Neural crest cell (in vitro differentiated cells): ENCODE measurements at regions not wholly inside any gene's neighbourhood (a gene's known extent, or its start where the extent isn't known, plus 50 kb on each side); places are given as distances from the start of the nearest gene placed in this dataset.

Experiments used
- DNase-seq: peaks from one replicate; pipeline ENCODE4 v3.0.0; 2021; ENCODE audit warnings: low read depth, mixed read lengths, low spot score
- H3K27ac Mint-ChIP-seq: one replicate; pipeline ENCODE4 v1.8.0; 2021; ENCODE audit warnings: mild to moderate bottlenecking, mixed read lengths; ENCODE audit not compliant: unreplicated experiment
- H3K27me3 Mint-ChIP-seq: 2 replicates; pipeline ENCODE4 v1.8.0; 2021; ENCODE audit warnings: low read depth, mild to moderate bottlenecking, mixed read lengths
- H3K36me3 Mint-ChIP-seq: 2 replicates; pipeline ENCODE4 v1.8.0; 2021; ENCODE audit warnings: low read depth, mild to moderate bottlenecking, mixed read lengths
- H3K4me1 Mint-ChIP-seq: 2 replicates; pipeline ENCODE4 v1.8.0; 2021; ENCODE audit warnings: mixed read lengths
- H3K4me3 Mint-ChIP-seq: one replicate; pipeline ENCODE4 v1.8.0; 2021; ENCODE audit warnings: mild to moderate bottlenecking, mixed read lengths
- H3K9me3 Mint-ChIP-seq: 2 replicates; pipeline ENCODE4 v1.8.0; 2021; ENCODE audit warnings: mixed read lengths
- CTCF ChIP-seq: fragments of 200-600 bp; sonication (generic); conservative IDR thresholded peaks from 2 replicates; pipeline ENCODE4 v1.5.0; 2021; ENCODE audit warnings: antibody characterized with exemption, mild to moderate bottlenecking

DNA sequence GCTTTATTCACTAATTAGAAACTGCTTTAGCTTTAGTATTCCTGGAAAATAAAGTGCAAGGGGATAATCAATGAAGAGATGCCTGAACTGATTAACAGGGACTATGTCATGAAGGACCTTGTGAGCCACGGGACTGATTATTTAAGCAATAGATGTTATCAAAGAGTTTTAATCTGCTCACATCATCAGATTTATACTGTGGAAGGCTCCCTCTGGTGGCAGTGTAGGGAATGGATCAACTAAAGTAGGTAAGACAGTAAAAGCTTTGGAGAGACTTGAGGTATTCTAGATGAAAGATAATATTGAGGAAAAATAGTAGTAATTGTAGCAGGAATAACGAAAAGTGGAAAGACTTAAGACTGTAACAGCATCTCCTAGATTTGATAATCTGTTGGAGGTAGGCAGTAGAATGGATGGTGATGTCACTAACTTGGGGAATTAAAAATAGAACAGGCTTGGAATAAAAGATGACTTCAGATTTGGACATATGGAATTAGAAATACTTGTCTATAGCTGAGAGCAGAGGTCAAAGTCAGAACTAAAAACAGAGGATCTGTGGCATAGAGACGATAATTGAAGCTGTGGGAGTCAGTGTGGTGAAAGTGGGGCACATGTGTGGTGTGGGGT lies 80.3 kb upstream of the HTR1E start:
- H3K4me3 Mint-ChIP-seq, result no peak overlapping the region
- peak; percentile 56 for DNase-seq

DNA sequence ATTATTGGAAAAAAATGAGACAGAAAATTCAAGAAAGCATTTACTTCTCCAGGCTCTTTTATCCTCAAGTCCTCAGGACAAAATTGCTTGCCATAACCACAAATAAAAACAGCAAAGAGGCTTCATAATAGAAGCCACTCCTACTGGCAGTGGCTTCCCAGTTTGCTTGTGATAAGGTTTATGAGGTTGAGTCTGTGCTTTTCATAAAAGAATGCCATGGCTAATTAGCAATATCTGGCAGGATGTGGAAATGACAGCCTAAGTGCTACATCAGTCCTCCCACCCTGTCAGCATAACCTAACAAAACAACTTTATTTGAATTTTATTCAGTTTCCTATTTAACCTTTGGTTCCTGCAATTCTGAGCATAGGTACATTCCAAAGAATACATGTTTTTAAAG lies 80.9 kb upstream of the HTR1E start:
- H3K4me1 Mint-ChIP-seq, result no peaks in the 10 kb centered on the region
- no peak overlapping the region for H3K27ac Mint-ChIP-seq
- DNase-seq, result no peak
- H3K9me3 Mint-ChIP-seq, result no peaks in the 10 kb centered on the region
- H3K4me3 Mint-ChIP-seq, result no peak overlapping the region
- H3K36me3 Mint-ChIP-seq, result no peaks in the 10 kb centered on the region
- TF ChIP-seq CTCF, result no peak
- no peaks in the 10 kb centered on the region for H3K27me3 Mint-ChIP-seq

More for the DNA sequence above, 80.3 kb upstream of the HTR1E start:
- H3K27ac Mint-ChIP-seq, result no peak overlapping the region
- no peaks in the 10 kb centered on the region for H3K36me3 Mint-ChIP-seq
- peak; percentile 90 for TF ChIP-seq CTCF
- no peaks in the 10 kb centered on the region for H3K4me1 Mint-ChIP-seq
- no peaks in the 10 kb centered on the region for H3K9me3 Mint-ChIP-seq
- no peaks in the 10 kb centered on the region for H3K27me3 Mint-ChIP-seq

GRCh38 chr6:86848986-86849385 lies 88.3 kb upstream of the HTR1E start:
- TF ChIP-seq CTCF, result no peak
- DNase-seq, result no peak
- no peak overlapping the region for H3K4me3 Mint-ChIP-seq
- no peaks in the 10 kb centered on the region for H3K9me3 Mint-ChIP-seq
- no peak overlapping the region for H3K27ac Mint-ChIP-seq
- no peaks in the 10 kb centered on the region for H3K36me3 Mint-ChIP-seq
- no peaks in the 10 kb centered on the region for H3K4me1 Mint-ChIP-seq
- H3K27me3 Mint-ChIP-seq, result no peaks in the 10 kb centered on the region

DNA sequence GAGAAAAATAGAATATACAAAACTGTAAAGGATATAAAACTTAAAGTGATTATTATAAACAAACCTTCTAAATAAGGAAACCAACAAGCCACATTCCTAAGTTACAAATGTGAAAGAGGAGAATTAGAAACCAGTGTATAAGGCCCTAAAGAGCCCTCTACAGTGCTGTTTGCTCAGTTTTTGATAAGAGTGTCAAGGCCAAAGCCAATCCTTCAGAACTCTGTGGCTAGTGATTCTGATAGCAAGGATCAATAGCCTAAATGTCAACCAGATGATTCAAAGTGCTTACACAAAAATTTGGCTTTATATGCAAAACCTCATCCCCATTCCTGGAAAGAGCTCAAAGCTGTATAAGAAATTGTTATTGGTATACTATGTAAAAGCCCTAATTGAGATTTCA lies 104.6 kb upstream of the HTR1E start:
- Mint-ChIP-seq H3K4me3 (no peak overlapping the region), H3K27ac (no peak overlapping the region), H3K36me3 (no peaks in the 10 kb centered on the region), H3K4me1 (no peaks in the 10 kb centered on the region), H3K27me3 (peaks cover 3% of the 10 kb centered on the region), H3K9me3 (no peaks in the 10 kb centered on the region)
- no peak for DNase-seq
- no peak for TF ChIP-seq CTCF

- no peak overlapping the region for H3K27ac Mint-ChIP-seq
- no peaks in the 10 kb centered on the region for H3K36me3 Mint-ChIP-seq
- no peaks in the 10 kb centered on the region for H3K9me3 Mint-ChIP-seq
- DNase-seq, result no peak
- TF ChIP-seq CTCF, result no peak
- peaks cover 3% of the 10 kb centered on the region for H3K27me3 Mint-ChIP-seq
- H3K4me3 Mint-ChIP-seq, result no peak overlapping the region
- no peaks in the 10 kb centered on the region for H3K4me1 Mint-ChIP-seq
These were observed 111.9 kb upstream of the HTR1E start for GRCh38 chr6:86825436-86825835.
